Lower leg skin (tissue), 3 donors: ENCODE measurements at regions not wholly inside any gene's neighbourhood (a gene's known extent, or its start where the extent isn't known, plus 50 kb on each side); places are given as distances from the start of the nearest gene placed in this dataset.

ENCODE experiments used
- POLR2A ChIP-seq, 2 donors: fragments of 450-650 bp; IDR thresholded peaks; one replicate each; pipeline ENCODE4 v1.6.1; 2016 to 2017; ENCODE audit warnings: antibody characterized with exemption in 2 of 2, mild to moderate bottlenecking in 1 of 2, moderate library complexity in 1 of 2
- TF ChIP-seq, protein P1 (sequence below), 3 donors: fragments of 450-650 bp; IDR thresholded peaks; one replicate each; pipeline ENCODE4 v1.5.1; 2016; ENCODE audit warnings: antibody characterized with exemption in 3 of 3, mild to moderate bottlenecking in 3 of 3, moderate library complexity in 2 of 3

DNA sequence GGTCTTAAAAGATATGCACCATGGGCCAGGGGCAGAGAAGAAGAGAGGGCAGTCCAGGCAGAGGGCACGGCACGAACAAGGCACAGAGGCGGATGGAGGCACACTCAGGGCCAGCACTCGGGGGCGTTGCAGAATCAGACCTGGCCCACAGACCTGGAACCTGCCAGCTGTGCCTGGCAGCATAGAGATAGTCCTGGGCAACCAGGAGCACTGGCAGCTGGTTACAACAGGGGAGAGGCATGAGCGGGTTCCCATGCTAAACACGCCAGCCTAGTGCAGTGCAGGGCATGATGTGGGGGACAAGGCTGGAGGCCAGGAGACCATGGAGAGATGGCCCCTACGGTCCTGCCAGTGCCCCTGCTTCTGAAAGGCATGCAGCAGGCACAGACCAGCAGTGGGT, 56.9 kb upstream of the RBFOX3 start:
- TF ChIP-seq, protein P1, sequence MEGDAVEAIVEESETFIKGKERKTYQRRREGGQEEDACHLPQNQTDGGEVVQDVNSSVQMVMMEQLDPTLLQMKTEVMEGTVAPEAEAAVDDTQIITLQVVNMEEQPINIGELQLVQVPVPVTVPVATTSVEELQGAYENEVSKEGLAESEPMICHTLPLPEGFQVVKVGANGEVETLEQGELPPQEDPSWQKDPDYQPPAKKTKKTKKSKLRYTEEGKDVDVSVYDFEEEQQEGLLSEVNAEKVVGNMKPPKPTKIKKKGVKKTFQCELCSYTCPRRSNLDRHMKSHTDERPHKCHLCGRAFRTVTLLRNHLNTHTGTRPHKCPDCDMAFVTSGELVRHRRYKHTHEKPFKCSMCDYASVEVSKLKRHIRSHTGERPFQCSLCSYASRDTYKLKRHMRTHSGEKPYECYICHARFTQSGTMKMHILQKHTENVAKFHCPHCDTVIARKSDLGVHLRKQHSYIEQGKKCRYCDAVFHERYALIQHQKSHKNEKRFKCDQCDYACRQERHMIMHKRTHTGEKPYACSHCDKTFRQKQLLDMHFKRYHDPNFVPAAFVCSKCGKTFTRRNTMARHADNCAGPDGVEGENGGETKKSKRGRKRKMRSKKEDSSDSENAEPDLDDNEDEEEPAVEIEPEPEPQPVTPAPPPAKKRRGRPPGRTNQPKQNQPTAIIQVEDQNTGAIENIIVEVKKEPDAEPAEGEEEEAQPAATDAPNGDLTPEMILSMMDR (IDR thresholded peaks at IDR 0.05) = no peak
- TF ChIP-seq POLR2A (IDR thresholded peaks at IDR 0.05) = no peak
